Effector memory CD4-positive, alpha-beta T cell (primary cell): ENCODE measurements at regions not wholly inside any gene's neighbourhood (a gene's known extent, or its start where the extent isn't known, plus 50 kb on each side); places are given as distances from the start of the nearest gene placed in this dataset.
"Not testable (repeated sequence)": the region's sequence is repeated elsewhere in the genome, so short reads cannot be mapped to it uniquely, and the experiment has no call there.

Source experiments
- DNase-seq, 3 donors: peaks; one replicate each; pipeline ENCODE4 v3.0.0-alpha.2; 2020
- H3K27ac ChIP-seq: 2 replicates; pipeline ENCODE4 v1.7.0; 2013; ENCODE audit warnings: mild to moderate bottlenecking, low read length, moderate library complexity; ENCODE audit not compliant: insufficient read depth, poor library complexity, severe bottlenecking
- H3K27me3 ChIP-seq: replicated peaks from 2 replicates; pipeline ENCODE4 v1.7.0; 2013; ENCODE audit warnings: mild to moderate bottlenecking, low read length; ENCODE audit not compliant: insufficient read depth, control insufficient read depth, poor library complexity, severe bottlenecking
- H3K36me3 ChIP-seq: 2 replicates; pipeline ENCODE4 v1.7.0; 2013; ENCODE audit warnings: mild to moderate bottlenecking, low read length, moderate library complexity; ENCODE audit not compliant: control insufficient read depth, insufficient read depth
- H3K4me1 ChIP-seq: 2 replicates; pipeline ENCODE4 v1.7.0; 2013; ENCODE audit warnings: low read length, mild to moderate bottlenecking; ENCODE audit not compliant: control insufficient read depth, insufficient read depth, poor library complexity, severe bottlenecking
- H3K4me3 ChIP-seq: 2 replicates; pipeline ENCODE4 v1.7.0; 2013; ENCODE audit warnings: low read length, low read depth, mild to moderate bottlenecking; ENCODE audit not compliant: insufficient read depth, poor library complexity, severe bottlenecking
- H3K9me3 ChIP-seq: 2 replicates; pipeline ENCODE4 v1.7.0; 2013; ENCODE audit warnings: mild to moderate bottlenecking, low read length, moderate library complexity; ENCODE audit not compliant: control insufficient read depth

DNA sequence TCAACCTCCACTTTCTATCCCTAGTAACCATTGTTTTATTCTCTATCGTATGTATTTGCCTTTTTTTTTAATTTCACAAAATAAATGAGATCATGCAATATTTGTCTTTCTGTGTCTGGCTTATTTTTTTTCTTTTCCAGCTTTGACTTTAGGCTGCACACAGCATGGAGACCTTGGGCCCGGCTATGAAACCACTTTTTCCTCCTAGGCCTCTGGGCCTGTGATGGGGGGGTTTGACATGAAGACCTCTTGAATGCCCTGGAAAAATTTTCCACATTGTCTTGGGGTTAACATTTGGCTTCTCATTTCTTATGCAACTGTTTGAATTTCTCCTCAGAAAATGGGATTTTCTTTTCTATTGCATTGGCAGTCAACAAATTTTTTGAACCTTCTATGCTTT, 100.2 kb upstream of the BTG3 start:
- H3K9me3 ChIP-seq = no peaks in the 10 kb centered on the region
- no peaks in the 10 kb centered on the region for H3K27me3 ChIP-seq
- H3K4me3 ChIP-seq = no peak overlapping the region
- no peaks in the 10 kb centered on the region for H3K36me3 ChIP-seq
- H3K4me1 ChIP-seq = no peaks in the 10 kb centered on the region
- H3K27ac ChIP-seq = no peak overlapping the region
- no peak for DNase-seq

DNA sequence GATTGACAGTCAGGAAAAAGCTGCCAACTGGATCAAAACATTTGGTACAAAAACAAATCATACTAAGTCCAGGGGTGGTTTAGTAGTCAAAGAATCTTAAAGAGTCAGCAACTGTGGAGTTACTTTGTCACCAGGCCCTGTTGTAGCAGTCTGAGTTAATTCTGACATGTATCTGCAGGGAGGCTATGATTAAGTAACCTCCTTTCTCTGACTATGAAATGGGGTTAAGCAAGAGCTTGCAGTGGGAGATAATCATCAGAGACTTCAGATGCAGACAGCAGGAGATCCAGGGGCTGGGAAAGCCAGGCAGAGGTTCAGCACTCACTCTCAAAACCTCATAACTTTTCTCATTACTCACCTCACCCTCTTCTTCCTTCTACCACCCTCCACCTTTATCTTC, 99.2 kb upstream of the BTG3 start:
- H3K27me3 ChIP-seq = no peaks in the 10 kb centered on the region
- no peaks in the 10 kb centered on the region for H3K9me3 ChIP-seq
- no peak for DNase-seq
- H3K4me1 ChIP-seq = no peaks in the 10 kb centered on the region
- no peak overlapping the region for H3K27ac ChIP-seq
- H3K36me3 ChIP-seq = no peaks in the 10 kb centered on the region
- H3K4me3 ChIP-seq = no peak overlapping the region

DNA sequence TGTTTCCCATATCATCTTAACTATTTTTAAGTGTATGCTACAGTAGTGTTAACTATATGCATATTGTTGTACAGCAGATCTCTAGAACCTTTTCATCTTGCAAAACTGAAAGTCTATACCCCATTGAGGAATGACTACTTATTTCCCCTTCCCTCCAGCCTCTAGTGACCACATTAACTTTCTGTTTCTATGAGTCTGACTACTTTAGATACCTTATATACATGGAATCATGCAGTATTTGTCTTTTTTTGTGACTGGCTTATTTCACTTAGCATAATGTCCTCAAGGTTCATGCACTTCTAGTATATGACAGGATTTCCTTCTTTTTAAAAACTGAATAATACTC, 96.5 kb upstream of the BTG3 start:
- no peaks in the 10 kb centered on the region for H3K4me1 ChIP-seq
- no peak for DNase-seq

DNA sequence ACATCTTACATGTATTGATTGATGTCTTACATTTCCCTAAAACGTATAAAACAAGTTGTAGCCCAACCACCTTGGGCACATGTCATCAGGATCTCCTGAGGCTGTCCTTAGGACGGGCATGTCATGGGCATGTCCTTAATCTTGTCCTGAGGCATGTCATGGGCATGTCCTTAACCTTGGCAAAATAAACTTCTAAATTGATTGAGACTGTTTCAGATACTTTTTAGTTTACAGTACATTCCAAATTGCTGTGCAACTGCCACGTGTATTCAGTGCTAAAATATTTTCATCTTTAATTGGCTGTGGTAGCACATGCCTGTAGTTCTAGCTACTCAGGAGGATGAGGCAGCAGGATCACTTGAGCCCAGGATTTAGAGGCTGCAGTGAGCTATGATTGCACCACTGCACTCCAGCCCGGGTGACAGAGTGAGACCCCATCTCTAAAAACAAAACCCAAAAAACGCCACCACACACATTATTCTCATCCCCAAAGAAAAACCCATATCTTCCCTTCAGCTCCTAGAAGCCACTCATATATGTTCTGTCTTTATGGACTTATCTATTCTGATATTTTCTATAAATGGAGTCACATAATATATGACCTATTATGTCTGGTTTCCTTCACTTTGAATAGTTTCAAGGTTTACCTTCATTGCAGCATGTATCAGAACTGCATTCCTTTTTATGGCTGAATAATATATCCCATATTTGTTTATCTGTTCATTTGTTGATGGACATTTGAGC, 96.0 kb upstream of the BTG3 start:
- H3K4me1 ChIP-seq = no peaks in the 10 kb centered on the region
- no peaks in the 10 kb centered on the region for H3K9me3 ChIP-seq
- no peaks in the 10 kb centered on the region for H3K27me3 ChIP-seq
- no peaks in the 10 kb centered on the region for H3K36me3 ChIP-seq
- DNase-seq = no peak
- no peak overlapping the region for H3K27ac ChIP-seq
- no peak overlapping the region for H3K4me3 ChIP-seq

More for the DNA sequence above, 96.5 kb upstream of the BTG3 start:
- Histone ChIP-seq H3K27ac (no peak overlapping the region), H3K9me3 (no peaks in the 10 kb centered on the region), H3K4me3 (no peak overlapping the region), H3K27me3 (no peaks in the 10 kb centered on the region), H3K36me3 (no peaks in the 10 kb centered on the region)

DNA sequence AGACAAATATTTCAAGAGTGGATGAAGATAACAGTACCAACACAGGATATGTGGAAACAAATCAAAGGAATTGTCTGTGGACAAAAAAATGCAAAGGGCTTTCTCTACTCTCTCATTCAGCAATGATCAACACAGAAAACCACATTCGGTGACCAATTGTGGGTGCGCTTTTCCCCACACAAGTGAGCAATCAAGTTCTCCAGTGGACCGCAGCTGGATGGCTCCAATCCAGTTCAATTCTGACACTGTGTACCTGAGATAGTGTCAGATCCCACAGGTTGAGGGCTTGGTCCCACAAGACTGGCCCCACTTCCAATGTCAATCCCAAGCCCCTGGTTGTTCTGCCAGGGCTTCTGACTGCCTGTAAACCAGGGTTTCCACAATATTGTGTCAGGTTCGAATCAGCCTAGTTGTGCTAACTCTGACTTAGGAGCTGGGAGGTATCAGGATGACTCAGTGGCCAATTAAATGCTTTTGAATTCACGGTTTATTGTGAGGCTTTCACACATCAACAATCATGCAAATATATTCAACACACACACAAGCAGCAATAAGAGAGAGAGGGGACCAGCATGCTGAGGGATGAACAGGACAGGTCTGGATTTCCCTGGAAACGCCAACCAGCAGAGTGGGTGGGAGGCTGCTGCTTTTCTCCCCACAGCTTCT, 87.0 kb upstream of the BTG3 start:
- H3K4me3 ChIP-seq = no peak overlapping the region
- no peaks in the 10 kb centered on the region for H3K9me3 ChIP-seq
- H3K4me1 ChIP-seq = no peaks in the 10 kb centered on the region
- H3K36me3 ChIP-seq = no peaks in the 10 kb centered on the region
- DNase-seq = no peak
- H3K27me3 ChIP-seq = no peaks in the 10 kb centered on the region
- H3K27ac ChIP-seq = no peak overlapping the region

DNA sequence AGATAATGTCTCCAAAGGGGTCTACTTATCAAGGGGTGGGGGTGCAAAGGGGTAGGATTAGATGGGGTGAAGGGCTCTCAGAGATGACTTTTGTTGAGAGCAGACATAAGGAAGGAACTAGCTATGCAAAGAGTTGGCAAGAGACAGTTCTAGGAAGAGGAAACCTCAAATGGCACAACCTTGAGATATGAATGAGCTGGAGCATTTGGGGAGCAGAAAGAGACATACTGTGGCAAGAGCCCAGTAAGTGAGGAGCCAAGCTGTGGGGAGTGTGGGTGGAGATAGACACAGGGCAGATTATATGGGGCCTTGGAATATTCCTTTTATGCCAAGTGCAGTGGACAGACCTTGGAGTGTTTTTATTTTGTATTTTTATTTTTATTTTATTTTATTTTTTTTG, 84.8 kb upstream of the BTG3 start:
- no peaks in the 10 kb centered on the region for H3K9me3 ChIP-seq

DNA sequence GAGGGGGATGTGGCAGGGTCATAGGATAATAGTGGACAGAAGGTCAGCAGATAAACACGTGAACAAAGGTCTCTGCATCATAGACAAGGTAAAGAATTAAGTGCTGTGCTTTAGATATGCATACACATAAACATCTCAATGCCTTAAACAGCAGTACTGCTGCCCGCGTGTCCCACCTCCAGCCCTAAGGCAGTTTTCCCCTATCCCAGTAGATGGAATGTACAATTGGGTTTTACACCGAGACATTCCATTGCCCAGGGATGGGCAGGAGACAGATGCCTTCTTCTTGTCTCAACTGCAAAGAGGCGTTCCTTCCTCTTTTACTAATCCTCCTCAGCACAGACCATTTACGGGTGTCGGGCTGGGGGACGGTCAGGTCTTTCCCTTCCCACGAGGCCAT, 81.7 kb upstream of the BTG3 start:
- not testable (repeated sequence) for H3K4me3 ChIP-seq, H3K4me1 ChIP-seq, H3K36me3 ChIP-seq, DNase-seq, H3K27me3 ChIP-seq, H3K9me3 ChIP-seq, H3K27ac ChIP-seq

More for the DNA sequence above, 84.8 kb upstream of the BTG3 start:
- no peak for DNase-seq
- Histone ChIP-seq H3K27me3 (no peaks in the 10 kb centered on the region), H3K4me3 (no peak overlapping the region), H3K4me1 (no peaks in the 10 kb centered on the region), H3K36me3 (no peaks in the 10 kb centered on the region), H3K27ac (no peak overlapping the region)

DNA sequence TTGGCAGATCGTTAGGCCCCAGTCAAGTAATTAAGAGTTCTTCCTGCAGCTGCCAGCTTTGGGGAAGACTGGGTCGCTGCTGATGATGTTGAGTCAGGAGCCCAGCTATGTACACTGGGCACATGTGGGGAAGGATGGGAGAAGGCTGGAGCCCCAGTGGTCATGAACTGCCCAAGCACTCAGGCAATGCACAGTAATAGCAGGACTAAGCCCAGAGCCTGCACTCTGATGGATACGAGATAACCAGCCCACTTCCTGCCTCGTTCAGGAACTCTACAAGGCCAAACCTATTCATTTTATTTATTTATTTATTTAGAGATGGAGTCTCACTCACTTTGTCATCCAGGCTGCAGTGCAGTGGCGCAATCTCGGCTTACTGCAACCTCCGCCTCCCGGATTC, 81.1 kb upstream of the BTG3 start:
- H3K36me3 ChIP-seq = no peaks in the 10 kb centered on the region
- H3K4me1 ChIP-seq = peaks cover 2% of the 10 kb centered on the region
- no peak for DNase-seq
- H3K27me3 ChIP-seq = no peaks in the 10 kb centered on the region
- H3K4me3 ChIP-seq = no peak overlapping the region
- H3K27ac ChIP-seq = no peak overlapping the region
- no peaks in the 10 kb centered on the region for H3K9me3 ChIP-seq

DNA sequence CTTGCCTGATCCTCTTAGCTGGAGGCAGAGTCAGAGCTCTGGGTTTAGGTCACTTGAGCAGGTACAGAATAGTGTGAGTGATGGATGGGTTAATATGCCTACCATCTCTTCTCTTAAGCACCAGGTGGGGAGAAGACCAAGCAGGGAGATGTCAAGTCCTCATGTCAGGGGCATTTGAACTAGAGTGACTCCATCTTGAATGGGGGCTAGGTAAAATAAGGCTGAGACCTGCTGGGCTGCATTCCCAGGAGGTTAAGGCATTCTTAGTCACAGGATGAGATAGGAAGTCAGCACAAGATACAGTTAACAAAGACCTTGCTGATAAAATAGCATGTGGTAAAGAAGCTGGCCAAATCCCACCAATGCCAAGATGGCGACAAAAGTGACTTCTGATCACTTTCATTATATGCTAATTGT, 77.4 kb upstream of the BTG3 start:
- Histone ChIP-seq H3K4me1 (peaks cover 6% of the 10 kb centered on the region), H3K4me3 (no peak overlapping the region), H3K36me3 (no peaks in the 10 kb centered on the region), H3K27me3 (no peaks in the 10 kb centered on the region), H3K9me3 (no peaks in the 10 kb centered on the region), H3K27ac (no peak overlapping the region)
- DNase-seq = no peak

DNA sequence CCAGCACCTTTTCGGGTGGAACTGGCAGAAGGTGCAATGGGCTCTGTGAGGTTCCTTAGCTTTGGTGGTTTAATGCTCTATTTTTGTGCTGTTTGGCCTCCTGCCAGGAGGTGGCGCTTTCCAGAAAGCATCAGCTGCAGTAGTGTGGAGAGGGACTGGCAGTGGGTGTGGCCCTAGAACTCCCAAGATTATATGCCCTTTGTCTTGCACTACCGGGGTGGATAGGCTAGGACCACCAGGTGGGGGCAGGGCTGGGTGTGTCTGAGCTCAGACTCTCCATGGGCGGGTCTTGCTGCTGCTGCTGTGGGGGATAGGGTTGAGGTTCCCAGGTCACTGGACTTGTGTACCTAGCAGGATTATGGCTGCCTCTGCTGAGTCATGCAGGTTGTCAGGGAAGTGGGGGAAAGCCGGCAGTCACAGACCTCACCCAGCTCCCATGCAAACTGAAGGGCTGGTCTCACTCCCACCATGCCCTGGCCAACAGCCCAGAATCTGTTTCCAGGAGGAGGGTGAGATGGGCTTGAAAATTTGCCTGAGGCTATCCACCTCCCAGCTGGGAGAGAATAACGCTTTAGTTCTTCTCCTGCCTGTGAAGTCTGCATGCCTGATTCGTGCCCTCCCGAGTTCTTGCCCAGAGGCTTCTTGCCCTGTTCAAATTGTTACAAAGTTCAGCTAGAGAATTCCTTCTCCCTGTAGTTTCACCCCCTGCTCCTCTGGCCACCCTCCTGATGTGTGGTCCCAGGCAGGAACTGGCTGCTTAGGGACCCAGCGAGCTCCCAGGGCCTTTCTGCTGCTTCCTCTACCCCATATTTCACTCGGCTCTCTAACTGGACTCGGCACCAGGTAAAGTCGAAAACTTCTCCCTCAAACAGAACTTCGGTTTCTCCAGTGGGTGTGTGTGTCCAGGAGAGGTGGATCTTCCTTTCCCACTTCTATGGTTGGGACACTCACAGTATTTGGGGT, 76.5 kb upstream of the BTG3 start:
- no peak overlapping the region for H3K27ac ChIP-seq
- H3K4me3 ChIP-seq = no peak overlapping the region

More for the DNA sequence above, 76.5 kb upstream of the BTG3 start:
- DNase-seq = peak; percentile 21 to 29 (median 28)
- H3K36me3 ChIP-seq = no peaks in the 10 kb centered on the region
- no peaks in the 10 kb centered on the region for H3K27me3 ChIP-seq
- H3K4me1 ChIP-seq = peaks cover 6% of the 10 kb centered on the region
- no peaks in the 10 kb centered on the region for H3K9me3 ChIP-seq
